ENCODE measurements at regions not wholly inside any gene's neighbourhood (a gene's known extent, or its start where the extent isn't known, plus 50 kb on each side); places are given as distances from the start of the nearest gene placed in this dataset.

- Histone ChIP-seq H3K36me3 (no peaks in the 10 kb centered on the region), H3K27ac (no peak overlapping the region), H3K4me3 (ENCODE audit: low read depth in 1 of 2, low read length in 1 of 2) (no peak overlapping the region), H3K27me3 (peaks cover 62% of the 10 kb centered on the region), H3K4me1 (ENCODE audit: control insufficient read depth in 1 of 2, insufficient read depth in 1 of 2, low read depth in 1 of 2, low read length in 1 of 2) (peaks cover 12% of the 10 kb centered on the region in 2 experiments), H3K9me3 (no peaks in the 10 kb centered on the region)
- TF ChIP-seq CTCF (IDR thresholded peaks at IDR 0.05): no peak
These were observed 59.6 kb upstream of the ADGRA1 start for GRCh38 chr10:133028158-133028557.

GRCh38 chr10:133027482-133027881, 60.2 kb upstream of the ADGRA1 start:
- no peaks in the 10 kb centered on the region for H3K9me3 ChIP-seq
- H3K36me3 ChIP-seq: no peaks in the 10 kb centered on the region
- no peak overlapping the region for H3K27ac ChIP-seq
- TF ChIP-seq CTCF (IDR thresholded peaks at IDR 0.05): no peak
- peaks cover 12% of the 10 kb centered on the region in 2 experiments for H3K4me1 ChIP-seq (ENCODE audit: control insufficient read depth in 1 of 2, insufficient read depth in 1 of 2, low read depth in 1 of 2, low read length in 1 of 2)
- H3K4me3 ChIP-seq (ENCODE audit: low read depth in 1 of 2, low read length in 1 of 2): no peak overlapping the region
- H3K27me3 ChIP-seq: peaks cover 69% of the 10 kb centered on the region

GRCh38 chr10:133026726-133027395, 60.9 kb upstream of the ADGRA1 start:
- Histone ChIP-seq H3K4me3 (ENCODE audit: low read depth in 1 of 2, low read length in 1 of 2) (no peak overlapping the region), H3K9me3 (no peaks in the 10 kb centered on the region), H3K27me3 (peaks cover 75% of the 10 kb centered on the region), H3K4me1 (ENCODE audit: control insufficient read depth in 1 of 2, insufficient read depth in 1 of 2, low read depth in 1 of 2, low read length in 1 of 2) (peaks cover 12% of the 10 kb centered on the region in 2 experiments), H3K36me3 (no peaks in the 10 kb centered on the region), H3K27ac (no peak overlapping the region)
- no peak for TF ChIP-seq CTCF (IDR thresholded peaks at IDR 0.05)

- no peaks in the 10 kb centered on the region for H3K9me3 ChIP-seq
- no peak overlapping the region for H3K27ac ChIP-seq
- no peak overlapping the region for H3K4me3 ChIP-seq (ENCODE audit: low read depth in 1 of 2, low read length in 1 of 2)
- peaks cover 12% of the 10 kb centered on the region in 2 experiments for H3K4me1 ChIP-seq (ENCODE audit: control insufficient read depth in 1 of 2, insufficient read depth in 1 of 2, low read depth in 1 of 2, low read length in 1 of 2)
- peaks cover 78% of the 10 kb centered on the region for H3K27me3 ChIP-seq
- TF ChIP-seq CTCF (IDR thresholded peaks at IDR 0.05): no peak
- H3K36me3 ChIP-seq: no peaks in the 10 kb centered on the region
These were observed 61.6 kb upstream of the ADGRA1 start for GRCh38 chr10:133026171-133026570.

GRCh38 chr10:133025558-133026090, 62.1 kb upstream of the ADGRA1 start:
- H3K27me3 ChIP-seq: peaks cover 75% of the 10 kb centered on the region
- TF ChIP-seq CTCF (IDR thresholded peaks at IDR 0.05): no peak
- no peaks in the 10 kb centered on the region for H3K36me3 ChIP-seq

More at GRCh38 chr10:133025558-133026090, 62.1 kb upstream of the ADGRA1 start:
- H3K9me3 ChIP-seq: no peaks in the 10 kb centered on the region
- H3K27ac ChIP-seq: no peak overlapping the region
- H3K4me3 ChIP-seq (ENCODE audit: low read depth in 1 of 2, low read length in 1 of 2): no peak overlapping the region
- H3K4me1 ChIP-seq (ENCODE audit: control insufficient read depth in 1 of 2, insufficient read depth in 1 of 2, low read depth in 1 of 2, low read length in 1 of 2): peaks cover 12% of the 10 kb centered on the region in 2 experiments
